ENCODE measurements at regions not wholly inside any gene's neighbourhood (a gene's known extent, or its start where the extent isn't known, plus 50 kb on each side); places are given as distances from the start of the nearest gene placed in this dataset.

- no peak overlapping the region for H3K4me3 ChIP-seq (ENCODE audit: low read length in 2 of 2)
- H2BK12ac ChIP-seq (ENCODE audit: low read length): no peak overlapping the region
- H3K36me3 ChIP-seq (replicated peaks in 1 of 2; ENCODE audit: control insufficient read depth in 2 of 2, insufficient read depth in 2 of 2, low read length in 2 of 2): no peaks in the 10 kb centered on the region
Observed at GRCh38 chr12:112713471-112713870, 78.1 kb upstream of the RPH3A start.

GRCh38 chr12:112714166-112714710, 77.3 kb upstream of the RPH3A start:
- no CpG with 5 or more reads among the region's 8 CpGs for WGBS, 2 donors (ENCODE audit: extremely low coverage in 2 of 2, insufficient read length in 2 of 2, insufficient replicate concordance in 1 of 2)
- Histone ChIP-seq H2BK120ac (ENCODE audit: low read depth, low read length) (no peak overlapping the region), H2BK12ac (ENCODE audit: low read length) (no peak overlapping the region), H3K9me3 (replicated peaks in 1 of 2; ENCODE audit: control insufficient read depth in 2 of 2, insufficient read depth in 1 of 2, low read depth in 1 of 2, low read length in 2 of 2) (no peaks in the 10 kb centered on the region), H2BK5ac (ENCODE audit: low read length) (no peak overlapping the region), H3K27me3 (ENCODE audit: control insufficient read depth in 3 of 3, insufficient read depth in 3 of 3, low read depth in 1 of 3, low read length in 3 of 3) (no peaks in the 10 kb centered on the region), H3K4ac (ENCODE audit: low read length) (no peak overlapping the region), H3K4me3 (ENCODE audit: low read length in 2 of 2) (no peak overlapping the region), H2AFZ (ENCODE audit: low read length) (peak overlapping the region; percentile 3), H3K27ac (replicated peaks; ENCODE audit: low read length) (no peak overlapping the region), H3K79me1 (ENCODE audit: low read depth, low read length) (no peaks in the 10 kb centered on the region), H2AK5ac (ENCODE audit: low read depth, low read length) (no peak overlapping the region), H4K8ac (ENCODE audit: low read depth, low read length) (no peak overlapping the region), H2BK15ac (ENCODE audit: low read length) (no peak overlapping the region), H3K23ac (ENCODE audit: low read depth, low read length, poor library complexity) (no peak overlapping the region), H3K4me1 (ENCODE audit: control insufficient read depth in 2 of 2, insufficient read depth in 1 of 2, low read depth in 1 of 2, low read length in 2 of 2) (peaks cover 0 to 3% of the 10 kb centered on the region in 2 donors), H3K14ac (ENCODE audit: low read length) (no peak overlapping the region), H3K4me2 (ENCODE audit: insufficient read depth, low read length, poor library complexity, severe bottlenecking) (no peak overlapping the region), H3K36me3 (replicated peaks in 1 of 2; ENCODE audit: control insufficient read depth in 2 of 2, insufficient read depth in 2 of 2, low read length in 2 of 2) (no peaks in the 10 kb centered on the region), H3K18ac (ENCODE audit: low read length) (no peak overlapping the region), H4K91ac (ENCODE audit: low read depth, low read length, poor library complexity) (no peak overlapping the region), H3K9ac (ENCODE audit: low read depth, low read length, poor library complexity) (no peak overlapping the region)
- no peak for DNase-seq (ENCODE audit: low spot score)

More at GRCh38 chr12:112713471-112713870, 78.1 kb upstream of the RPH3A start:
- Histone ChIP-seq H2AK5ac (ENCODE audit: low read depth, low read length) (no peak overlapping the region), H3K4ac (ENCODE audit: low read length) (no peak overlapping the region), H3K18ac (ENCODE audit: low read length) (no peak overlapping the region), H3K27ac (replicated peaks; ENCODE audit: low read length) (no peak overlapping the region), H3K9me3 (replicated peaks in 1 of 2; ENCODE audit: control insufficient read depth in 2 of 2, insufficient read depth in 1 of 2, low read depth in 1 of 2, low read length in 2 of 2) (no peaks in the 10 kb centered on the region), H3K79me1 (ENCODE audit: low read depth, low read length) (no peaks in the 10 kb centered on the region), H3K4me1 (ENCODE audit: control insufficient read depth in 2 of 2, insufficient read depth in 1 of 2, low read depth in 1 of 2, low read length in 2 of 2) (peaks cover 0 to 3% of the 10 kb centered on the region in 2 donors), H2BK5ac (ENCODE audit: low read length) (no peak overlapping the region), H4K8ac (ENCODE audit: low read depth, low read length) (no peak overlapping the region), H2BK15ac (ENCODE audit: low read length) (no peak overlapping the region), H2BK120ac (ENCODE audit: low read depth, low read length) (no peak overlapping the region), H3K4me2 (ENCODE audit: insufficient read depth, low read length, poor library complexity, severe bottlenecking) (no peak overlapping the region), H2AFZ (ENCODE audit: low read length) (no peak overlapping the region), H3K14ac (ENCODE audit: low read length) (no peak overlapping the region), H3K9ac (ENCODE audit: low read depth, low read length, poor library complexity) (no peak overlapping the region), H4K91ac (ENCODE audit: low read depth, low read length, poor library complexity) (no peak overlapping the region), H3K23ac (ENCODE audit: low read depth, low read length, poor library complexity) (no peak overlapping the region), H3K27me3 (ENCODE audit: control insufficient read depth in 3 of 3, insufficient read depth in 3 of 3, low read depth in 1 of 3, low read length in 3 of 3) (no peaks in the 10 kb centered on the region)
- no CpG with 5 or more reads among the region's 2 CpGs for WGBS, 2 donors (ENCODE audit: extremely low coverage in 2 of 2, insufficient read length in 2 of 2, insufficient replicate concordance in 1 of 2)
- DNase-seq (ENCODE audit: low spot score): no peak

GRCh38 chr12:112716099-112717093, 75.2 kb upstream of the RPH3A start:
- Histone ChIP-seq H2BK12ac (ENCODE audit: low read length) (no peak overlapping the region), H2BK120ac (ENCODE audit: low read depth, low read length) (no peak overlapping the region), H3K18ac (ENCODE audit: low read length) (no peak overlapping the region), H3K79me1 (ENCODE audit: low read depth, low read length) (no peaks in the 10 kb centered on the region), H3K27ac (replicated peaks; ENCODE audit: low read length) (no peak overlapping the region), H3K4me2 (ENCODE audit: insufficient read depth, low read length, poor library complexity, severe bottlenecking) (no peak overlapping the region), H3K14ac (ENCODE audit: low read length) (no peak overlapping the region), H3K4ac (ENCODE audit: low read length) (no peak overlapping the region), H3K27me3 (ENCODE audit: control insufficient read depth in 3 of 3, insufficient read depth in 3 of 3, low read depth in 1 of 3, low read length in 3 of 3) (no peaks in the 10 kb centered on the region), H4K8ac (ENCODE audit: low read depth, low read length) (no peak overlapping the region), H3K4me3 (ENCODE audit: low read length in 2 of 2) (no peak overlapping the region), H3K36me3 (replicated peaks in 1 of 2; ENCODE audit: control insufficient read depth in 2 of 2, insufficient read depth in 2 of 2, low read length in 2 of 2) (no peaks in the 10 kb centered on the region), H2BK15ac (ENCODE audit: low read length) (no peak overlapping the region), H3K9ac (ENCODE audit: low read depth, low read length, poor library complexity) (no peak overlapping the region), H3K23ac (ENCODE audit: low read depth, low read length, poor library complexity) (no peak overlapping the region), H3K9me3 (replicated peaks in 1 of 2; ENCODE audit: control insufficient read depth in 2 of 2, insufficient read depth in 1 of 2, low read depth in 1 of 2, low read length in 2 of 2) (no peaks in the 10 kb centered on the region), H2AK5ac (ENCODE audit: low read depth, low read length) (no peak overlapping the region), H2AFZ (ENCODE audit: low read length) (peak overlapping the region; percentile 67), H4K91ac (ENCODE audit: low read depth, low read length, poor library complexity) (no peak overlapping the region), H2BK5ac (ENCODE audit: low read length) (no peak overlapping the region), H3K4me1 (ENCODE audit: control insufficient read depth in 2 of 2, insufficient read depth in 1 of 2, low read depth in 1 of 2, low read length in 2 of 2) (peaks cover 0 to 3% of the 10 kb centered on the region in 2 donors)
- DNase-seq (ENCODE audit: low spot score): no peak
- no CpG with 5 or more reads among the region's 11 CpGs for WGBS, 2 donors (ENCODE audit: extremely low coverage in 2 of 2, insufficient read length in 2 of 2, insufficient replicate concordance in 1 of 2)

- H3K4me3 ChIP-seq (ENCODE audit: low read length in 2 of 2): no peak overlapping the region
- H4K8ac ChIP-seq (ENCODE audit: low read depth, low read length): no peak overlapping the region
- H3K79me1 ChIP-seq (ENCODE audit: low read depth, low read length): no peaks in the 10 kb centered on the region
- H3K18ac ChIP-seq (ENCODE audit: low read length): no peak overlapping the region
- H3K9ac ChIP-seq (ENCODE audit: low read depth, low read length, poor library complexity): no peak overlapping the region
- no peak overlapping the region for H3K4ac ChIP-seq (ENCODE audit: low read length)
- no peak overlapping the region for H3K27ac ChIP-seq (replicated peaks; ENCODE audit: low read length)
- no peak overlapping the region for H2BK120ac ChIP-seq (ENCODE audit: low read depth, low read length)
- H3K4me1 ChIP-seq (ENCODE audit: control insufficient read depth in 2 of 2, insufficient read depth in 1 of 2, low read depth in 1 of 2, low read length in 2 of 2): peaks cover 0 to 27% of the 10 kb centered on the region in 2 donors
- no peaks in the 10 kb centered on the region for H3K9me3 ChIP-seq (replicated peaks in 1 of 2; ENCODE audit: control insufficient read depth in 2 of 2, insufficient read depth in 1 of 2, low read depth in 1 of 2, low read length in 2 of 2)
- no peak overlapping the region for H3K14ac ChIP-seq (ENCODE audit: low read length)
- no peak overlapping the region for H4K91ac ChIP-seq (ENCODE audit: low read depth, low read length, poor library complexity)
- peak overlapping the region; percentile 24 for H2AFZ ChIP-seq (ENCODE audit: low read length)
- no CpG with 5 or more reads among the region's 3 CpGs for WGBS, 2 donors (ENCODE audit: extremely low coverage in 2 of 2, insufficient read length in 2 of 2, insufficient replicate concordance in 1 of 2)
- H3K23ac ChIP-seq (ENCODE audit: low read depth, low read length, poor library complexity): no peak overlapping the region
- no peaks in the 10 kb centered on the region for H3K36me3 ChIP-seq (replicated peaks in 1 of 2; ENCODE audit: control insufficient read depth in 2 of 2, insufficient read depth in 2 of 2, low read length in 2 of 2)
- no peak for DNase-seq (ENCODE audit: low spot score)
- H2BK15ac ChIP-seq (ENCODE audit: low read length): no peak overlapping the region
- no peaks in the 10 kb centered on the region for H3K27me3 ChIP-seq (ENCODE audit: control insufficient read depth in 3 of 3, insufficient read depth in 3 of 3, low read depth in 1 of 3, low read length in 3 of 3)
- H3K4me2 ChIP-seq (ENCODE audit: insufficient read depth, low read length, poor library complexity, severe bottlenecking): no peak overlapping the region
- H2AK5ac ChIP-seq (ENCODE audit: low read depth, low read length): no peak overlapping the region
- no peak overlapping the region for H2BK12ac ChIP-seq (ENCODE audit: low read length)
- no peak overlapping the region for H2BK5ac ChIP-seq (ENCODE audit: low read length)
Observed at GRCh38 chr12:112728864-112729263, 62.7 kb upstream of the RPH3A start.

All from neuronal stem cell (in vitro differentiated cells).